GM20431 (cell line): ENCODE measurements at regions not wholly inside any gene's neighbourhood (a gene's known extent, or its start where the extent isn't known, plus 50 kb on each side); places are given as distances from the start of the nearest gene placed in this dataset.
"Not testable (repeated sequence)": the region's sequence is repeated elsewhere in the genome, so short reads cannot be mapped to it uniquely, and the experiment has no call there.

Experiments used
- in situ Hi-C: fragments of 300-500 bp; cut with MseI, MboI; formaldehyde crosslinking; loops from one replicate; pipeline ENCODE4 v1.15.0; 2020; ENCODE audit warnings: low sequenced_read_pairs; ENCODE audit not compliant: unreplicated experiment

- in situ Hi-C loops: no loop called here
Observed at GRCh38 chr4:130028552-130028951, 932.6 kb downstream of the C4orf33 start.

DNA sequence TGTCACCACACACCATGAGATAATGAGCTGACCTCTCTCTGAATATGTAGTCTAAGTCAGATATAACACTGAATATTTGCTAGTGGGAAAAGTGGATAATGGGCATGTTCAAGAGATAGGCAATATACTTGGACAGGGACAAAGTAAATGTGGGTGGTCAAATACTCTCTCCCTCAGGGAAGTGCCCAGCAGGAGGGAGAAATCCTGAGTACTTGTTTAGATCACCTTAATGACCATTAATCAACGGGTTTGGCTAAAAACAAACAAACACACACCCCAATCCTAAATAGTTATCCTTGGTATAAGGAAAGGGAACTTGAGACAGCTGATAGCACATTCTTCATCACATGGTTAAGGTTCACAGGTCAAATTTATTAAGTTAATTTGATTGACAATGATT is 933.5 kb downstream of the C4orf33 start:
- in situ Hi-C loops: no loop called here

DNA sequence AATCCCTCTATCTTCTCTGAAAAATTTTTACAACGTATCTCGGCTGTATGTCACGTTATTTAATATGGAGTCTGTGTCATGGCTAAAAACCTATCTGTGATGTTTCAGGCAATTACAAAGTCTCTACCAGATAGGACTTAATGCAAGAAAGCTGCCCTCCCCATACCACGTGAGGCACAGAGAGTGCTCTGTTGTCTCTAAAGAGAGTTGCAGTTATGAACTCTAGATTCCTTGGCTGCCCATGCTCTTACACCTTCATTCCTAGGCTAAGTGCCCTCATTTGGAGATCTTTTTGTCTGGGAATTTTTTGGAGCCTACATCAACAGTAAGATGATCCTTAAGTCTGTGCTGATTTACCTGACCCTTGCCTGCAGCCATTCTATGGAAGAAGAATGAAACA is 935.9 kb downstream of the C4orf33 start:
- in situ Hi-C loops: no loop called here

GRCh38 chr4:130033657-130034056 is 937.7 kb downstream of the C4orf33 start:
- in situ Hi-C loops: not testable (repeated sequence)

DNA sequence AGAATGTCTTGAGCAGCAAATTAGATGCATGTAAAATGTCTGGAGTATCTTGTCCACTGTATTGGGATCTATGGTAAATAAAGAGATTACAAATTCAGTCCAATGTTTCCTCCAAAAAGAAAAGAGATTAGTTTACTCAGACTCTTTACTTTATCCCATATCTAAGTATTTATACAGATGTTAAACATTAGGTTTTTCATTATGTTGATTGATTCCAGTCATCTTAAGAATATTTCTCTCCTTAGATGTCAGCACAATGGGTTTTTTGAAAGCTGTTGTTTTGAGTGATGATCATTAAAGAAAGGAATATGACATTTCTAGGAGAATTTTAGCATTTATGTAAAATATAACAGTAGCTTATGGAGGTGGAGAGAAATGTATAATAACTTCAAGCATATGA is 938.9 kb downstream of the C4orf33 start:
- in situ Hi-C loops: no loop called here

GRCh38 chr4:130035391-130035790 is 939.4 kb downstream of the C4orf33 start:
- in situ Hi-C loops: no loop called here

DNA sequence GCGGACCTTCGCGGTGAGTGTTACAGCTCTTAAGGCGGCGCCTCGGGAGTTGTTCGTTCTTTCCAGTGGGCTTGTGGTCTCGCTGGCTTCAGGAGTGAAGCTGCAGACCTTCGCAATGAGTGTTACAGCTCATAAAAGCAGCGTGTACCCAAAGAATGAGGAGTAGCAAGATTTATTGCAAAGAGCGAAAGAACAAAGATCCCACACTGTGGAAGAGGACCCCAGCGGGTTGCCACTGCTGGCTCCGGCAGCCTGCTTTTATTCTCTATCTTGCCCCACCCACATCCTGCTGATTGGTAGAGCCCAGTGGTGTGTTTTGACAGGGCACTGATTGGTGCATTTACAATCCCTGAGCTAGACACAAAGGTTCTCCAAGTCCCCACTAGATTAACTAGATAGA is 941.9 kb downstream of the C4orf33 start:
- in situ Hi-C loops: not testable (repeated sequence)

DNA sequence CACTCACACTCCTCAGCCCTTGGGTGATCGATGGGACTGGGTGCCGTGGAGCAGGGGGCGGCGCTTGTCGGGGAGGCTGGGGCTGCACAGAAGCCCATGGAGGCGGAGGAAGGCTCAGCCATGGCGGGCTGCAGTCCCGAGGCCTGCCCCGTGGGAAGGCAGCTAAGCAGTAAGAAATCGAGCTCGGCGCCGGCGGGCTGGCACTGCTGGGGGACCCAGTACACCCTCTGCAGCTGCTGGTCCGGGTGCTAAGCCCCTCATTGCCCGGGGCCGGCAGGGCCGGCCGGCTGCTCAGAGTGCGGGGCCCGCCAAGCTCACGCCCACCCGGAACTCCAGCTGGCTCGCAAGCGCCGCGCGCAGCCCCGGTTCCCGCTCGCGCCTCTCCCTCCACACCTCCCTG is 942.6 kb downstream of the C4orf33 start:
- in situ Hi-C loops: not testable (repeated sequence)

- in situ Hi-C loops: no loop called here
Observed at GRCh38 chr4:130043732-130044160, 947.8 kb downstream of the C4orf33 start.

GRCh38 chr4:130044788-130045531 is 949.0 kb downstream of the C4orf33 start:
- in situ Hi-C loops: no loop called here

- in situ Hi-C loops: no loop called here
Observed at GRCh38 chr4:130053723-130054122, 957.8 kb downstream of the C4orf33 start.

DNA sequence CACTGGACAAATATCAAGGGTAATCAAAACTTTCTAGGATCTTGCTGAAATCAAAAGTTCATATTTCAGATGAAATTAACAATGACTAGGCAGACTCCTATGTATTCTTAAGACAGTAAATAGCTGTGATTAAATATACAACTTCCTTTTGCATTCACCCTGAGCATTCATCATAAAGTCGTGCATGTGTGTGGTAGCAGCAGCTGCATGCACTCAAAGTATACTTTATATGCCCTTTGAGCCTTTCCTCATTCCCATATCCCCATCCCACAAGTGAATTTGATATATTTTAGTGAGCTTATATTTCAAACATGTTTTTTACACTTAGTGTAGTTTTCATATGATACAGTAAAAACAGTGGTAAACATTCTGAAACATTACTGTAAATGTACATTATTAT is 959.0 kb downstream of the C4orf33 start:
- in situ Hi-C loops: no loop called here

DNA sequence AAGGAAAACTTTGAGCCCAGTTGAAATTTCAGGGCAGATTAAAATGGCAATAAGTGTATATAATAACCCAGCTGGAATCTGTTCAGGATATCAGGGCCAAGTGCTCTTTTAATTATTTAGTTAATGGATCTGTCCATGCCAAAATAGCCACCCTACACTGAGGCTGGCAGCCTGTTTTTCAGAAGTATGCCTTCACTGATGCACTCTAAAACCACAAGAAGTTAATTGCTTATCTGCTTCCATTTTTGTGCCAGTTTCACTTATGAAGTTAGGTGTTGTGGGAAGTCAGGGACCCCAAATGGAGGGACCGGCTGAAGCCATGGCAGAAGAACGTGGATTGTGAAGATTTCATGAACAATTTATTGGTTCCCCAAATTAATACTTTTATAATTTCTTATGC is 960.3 kb downstream of the C4orf33 start:
- in situ Hi-C loops: no loop called here

GRCh38 chr4:130064471-130064870 is 968.5 kb downstream of the C4orf33 start:
- in situ Hi-C loops: no loop called here

DNA sequence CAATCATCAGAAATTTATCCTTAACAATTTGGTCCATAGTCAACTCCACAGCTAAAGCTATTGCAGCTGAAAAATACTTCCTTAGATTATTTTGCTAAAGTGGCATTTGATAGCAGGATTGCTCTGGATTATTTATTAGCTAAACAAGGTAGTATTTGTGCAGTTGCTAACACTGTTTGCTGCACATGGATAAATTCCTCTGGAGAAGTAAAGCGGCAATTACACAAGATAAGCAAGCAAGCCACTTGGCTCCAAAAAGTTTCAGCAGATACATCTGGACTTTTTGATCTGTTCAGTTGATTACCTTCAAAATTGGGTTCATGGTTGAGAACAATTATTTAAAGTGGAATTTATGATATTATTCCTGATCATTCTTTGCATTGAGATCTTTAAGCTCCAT is 971.5 kb downstream of the C4orf33 start:
- in situ Hi-C loops: no loop called here

- in situ Hi-C loops: no loop called here
Observed at GRCh38 chr4:130068072-130068471, 972.1 kb downstream of the C4orf33 start.

GRCh38 chr4:130071746-130072145 is 975.8 kb downstream of the C4orf33 start:
- in situ Hi-C loops: no loop called here

- in situ Hi-C loops: no loop called here
Observed at GRCh38 chr4:130073145-130073790, 977.3 kb downstream of the C4orf33 start.

DNA sequence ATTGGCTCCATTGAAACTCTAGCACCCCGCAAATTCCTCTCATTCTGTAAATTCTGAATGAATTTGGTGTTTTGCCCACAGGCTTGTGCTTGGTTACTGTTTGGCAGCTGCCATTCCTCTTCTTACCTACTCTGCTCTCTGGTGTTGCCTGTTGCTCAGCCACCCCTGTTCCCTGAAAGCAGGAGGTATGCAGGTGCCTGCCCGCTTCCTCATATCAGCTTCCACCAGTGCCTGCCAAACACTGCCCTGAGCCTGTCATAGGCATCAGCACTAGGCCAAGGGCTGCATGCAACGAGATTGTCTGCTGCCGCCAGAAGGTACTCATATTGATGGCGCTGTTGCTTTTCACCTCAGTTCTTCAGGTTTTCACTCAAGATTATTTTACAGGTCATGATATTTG is 978.1 kb downstream of the C4orf33 start:
- in situ Hi-C loops: no loop called here

GRCh38 chr4:130077275-130077674 is 981.3 kb downstream of the C4orf33 start:
- in situ Hi-C loops: no loop called here

DNA sequence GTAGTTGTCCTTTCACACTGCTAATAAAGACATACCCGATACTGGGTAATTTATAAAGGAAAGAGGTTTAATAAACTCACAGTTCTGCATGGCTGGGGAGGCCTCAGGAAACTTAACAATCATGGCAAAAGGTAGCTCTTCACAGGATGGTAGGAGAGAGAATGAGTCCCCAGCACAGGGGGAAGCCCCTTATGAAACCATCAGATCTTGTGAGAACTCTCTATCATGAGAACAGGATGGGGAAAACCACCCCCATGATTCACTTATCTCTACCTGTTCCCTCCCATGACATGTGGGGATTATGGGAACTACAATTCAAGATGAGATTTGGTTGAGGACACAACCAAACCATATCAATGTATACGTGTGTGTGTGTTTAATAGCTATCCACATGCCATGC is 983.1 kb downstream of the C4orf33 start:
- in situ Hi-C loops: not testable (repeated sequence)
